ENCODE measurements at regions not wholly inside any gene's neighbourhood (a gene's known extent, or its start where the extent isn't known, plus 50 kb on each side); places are given as distances from the start of the nearest gene placed in this dataset.

- no TSS peak for BruUV-seq (replicated peaks)
- Mint-ChIP-seq H3K36me3 (ENCODE audit: insufficient read depth, unreplicated experiment) (no peaks in the 10 kb centered on the region), H3K4me1 (ENCODE audit: insufficient read depth, unreplicated experiment) (no peaks in the 10 kb centered on the region), H3K27me3 (ENCODE audit: insufficient read depth, unreplicated experiment) (no peaks in the 10 kb centered on the region), H3K27ac (ENCODE audit: low read depth, unreplicated experiment) (no peak overlapping the region), H3K9me3 (ENCODE audit: unreplicated experiment) (no peaks in the 10 kb centered on the region), H3K4me3 (ENCODE audit: unreplicated experiment) (no peak overlapping the region)
- DNase-seq (ENCODE audit: unreplicated experiment): no peak
- POLR2A ChIA-PET: no interaction called here
- CTCF ChIA-PET: no interaction called here
- intact Hi-C loops (cut with micrococcal nuclease): no loop called here
- peak; percentile 17 for TF ChIP-seq CTCF (IDR thresholded peaks at IDR 0.05; ENCODE audit: unreplicated experiment)
Observed at GRCh38 chr7:41599760-41600159, 103.1 kb downstream of the INHBA start.

GRCh38 chr7:41592794-41593193 is 110.1 kb downstream of the INHBA start:
- ChIA-PET POLR2A (interaction anchor here (0.6 to 1.8 kb wide), 2 partner anchors 9 to 54 kb away, joined by 3 to 4 read pairs; no protein-coding TSS in a partner anchor), CTCF (interaction anchor here (0.6 kb wide), 1 partner anchor 759 kb away, joined by 4 read pairs; no protein-coding TSS in a partner anchor)
- no peaks in the 10 kb centered on the region for H3K9me3 Mint-ChIP-seq (ENCODE audit: unreplicated experiment)
- no peak for DNase-seq (ENCODE audit: unreplicated experiment)
- H3K27ac Mint-ChIP-seq (ENCODE audit: low read depth, unreplicated experiment): no peak overlapping the region
- no peaks in the 10 kb centered on the region for H3K36me3 Mint-ChIP-seq (ENCODE audit: insufficient read depth, unreplicated experiment)
- intact Hi-C loops (cut with micrococcal nuclease): no loop called here
- no peak for TF ChIP-seq CTCF (IDR thresholded peaks at IDR 0.05; ENCODE audit: unreplicated experiment)
- no peaks in the 10 kb centered on the region for H3K27me3 Mint-ChIP-seq (ENCODE audit: insufficient read depth, unreplicated experiment)
- no peak overlapping the region for H3K4me3 Mint-ChIP-seq (ENCODE audit: unreplicated experiment)
- H3K4me1 Mint-ChIP-seq (ENCODE audit: insufficient read depth, unreplicated experiment): no peaks in the 10 kb centered on the region
- BruUV-seq (replicated peaks): no TSS peak

- Mint-ChIP-seq H3K27ac (ENCODE audit: low read depth, unreplicated experiment) (no peak overlapping the region), H3K4me1 (ENCODE audit: insufficient read depth, unreplicated experiment) (no peaks in the 10 kb centered on the region), H3K27me3 (ENCODE audit: insufficient read depth, unreplicated experiment) (no peaks in the 10 kb centered on the region), H3K4me3 (ENCODE audit: unreplicated experiment) (no peak overlapping the region), H3K36me3 (ENCODE audit: insufficient read depth, unreplicated experiment) (no peaks in the 10 kb centered on the region), H3K9me3 (ENCODE audit: unreplicated experiment) (no peaks in the 10 kb centered on the region)
- no peak for TF ChIP-seq CTCF (IDR thresholded peaks at IDR 0.05; ENCODE audit: unreplicated experiment)
- no TSS peak for BruUV-seq (replicated peaks)
- intact Hi-C loops (cut with micrococcal nuclease): no loop called here
- ChIA-PET CTCF (interaction anchor here (0.7 kb wide), 1 partner anchor 18 kb away, joined by 4 read pairs; no protein-coding TSS in a partner anchor), POLR2A (interaction anchor here (0.6 to 1.8 kb wide), 2 partner anchors 9 to 53 kb away, joined by 3 to 4 read pairs; no protein-coding TSS in a partner anchor)
- DNase-seq (ENCODE audit: unreplicated experiment): no peak
Observed at GRCh38 chr7:41592236-41592635, 110.7 kb downstream of the INHBA start.

- ChIA-PET POLR2A (no interaction called here), CTCF (no interaction called here)
- no peak overlapping the region for H3K4me3 Mint-ChIP-seq (ENCODE audit: unreplicated experiment)
- no peaks in the 10 kb centered on the region for H3K9me3 Mint-ChIP-seq (ENCODE audit: unreplicated experiment)
- H3K27ac Mint-ChIP-seq (ENCODE audit: low read depth, unreplicated experiment): no peak overlapping the region
- intact Hi-C loops (cut with micrococcal nuclease): no loop called here
- no peak for TF ChIP-seq CTCF (IDR thresholded peaks at IDR 0.05; ENCODE audit: unreplicated experiment)
- H3K4me1 Mint-ChIP-seq (ENCODE audit: insufficient read depth, unreplicated experiment): no peaks in the 10 kb centered on the region
- DNase-seq (ENCODE audit: unreplicated experiment): no peak
- no TSS peak for BruUV-seq (replicated peaks)
- no peaks in the 10 kb centered on the region for H3K27me3 Mint-ChIP-seq (ENCODE audit: insufficient read depth, unreplicated experiment)
- no peaks in the 10 kb centered on the region for H3K36me3 Mint-ChIP-seq (ENCODE audit: insufficient read depth, unreplicated experiment)
Observed at GRCh38 chr7:41590986-41591385, 111.9 kb downstream of the INHBA start.

Measured in MCF 10A (cell line).